ENCODE measurements at regions not wholly inside any gene's neighbourhood (a gene's known extent, or its start where the extent isn't known, plus 50 kb on each side); places are given as distances from the start of the nearest gene placed in this dataset.

- DNase-seq, result no peak
These were observed 524.7 kb upstream of the MCTP2 start for GRCh38 chr15:93706495-93707292.

- no peak for DNase-seq
These were observed 525.5 kb upstream of the MCTP2 start for GRCh38 chr15:93705753-93706455.

- DNase-seq, result no peak
These were observed 528.1 kb upstream of the MCTP2 start for GRCh38 chr15:93703092-93703739.

- no peak for DNase-seq
These were observed 531.3 kb upstream of the MCTP2 start for GRCh38 chr15:93700051-93700450.

GRCh38 chr15:93694033-93694432 lies 537.3 kb upstream of the MCTP2 start:
- no peak for DNase-seq

GRCh38 chr15:93683651-93684050 lies 547.7 kb upstream of the MCTP2 start:
- no peak for DNase-seq

- DNase-seq, result no peak
These were observed 559.9 kb upstream of the MCTP2 start for GRCh38 chr15:93671387-93671943.

- DNase-seq, result no peak
These were observed 560.4 kb upstream of the MCTP2 start for GRCh38 chr15:93670931-93671330.

- no peak for DNase-seq
These were observed 567.0 kb upstream of the MCTP2 start for GRCh38 chr15:93664213-93664956.

GRCh38 chr15:93662162-93662885 lies 569.0 kb upstream of the MCTP2 start:
- DNase-seq, result no peak

GRCh38 chr15:93658026-93658816 lies 569.2 kb upstream of the RGMA start:
- no peak for DNase-seq

- DNase-seq, result no peak
These were observed 567.0 kb upstream of the RGMA start for GRCh38 chr15:93656041-93656440.

- DNase-seq, result no peak
These were observed 560.8 kb upstream of the RGMA start for GRCh38 chr15:93649691-93650235.

GRCh38 chr15:93646193-93646592 lies 557.2 kb upstream of the RGMA start:
- no peak for DNase-seq

- DNase-seq, result no peak
These were observed 556.6 kb upstream of the RGMA start for GRCh38 chr15:93645594-93645993.

- no peak for DNase-seq
These were observed 555.6 kb upstream of the RGMA start for GRCh38 chr15:93644595-93644994.

GRCh38 chr15:93640411-93640962 lies 551.5 kb upstream of the RGMA start:
- DNase-seq, result no peak

- peak in 1 of 2 experiments; percentile 11 for DNase-seq
These were observed 543.1 kb upstream of the RGMA start for GRCh38 chr15:93631958-93632618.

GRCh38 chr15:93619597-93619996 lies 530.6 kb upstream of the RGMA start:
- no peak for DNase-seq

GRCh38 chr15:93617443-93617842 lies 528.4 kb upstream of the RGMA start:
- no peak for DNase-seq
